Activated T-helper 1 cell treated with anti-CD3 and anti-CD28 coated beads, Interleukin-12 subunit alpha, Interleukin-12 subunit beta, Interleukin-2, Interleukin-4 antibody, amounts not matched to agents 30 ng/mL and 10 ng/mL and 1 ng/mL, durations not matched to agents 14 hours and 24 hours and 36 hours (primary cell): ENCODE measurements at regions not wholly inside any gene's neighbourhood (a gene's known extent, or its start where the extent isn't known, plus 50 kb on each side); places are given as distances from the start of the nearest gene placed in this dataset.
"Not testable (repeated sequence)": the region's sequence is repeated elsewhere in the genome, so short reads cannot be mapped to it uniquely, and the experiment has no call there.

Source experiments
- DNase-seq: peaks from one replicate; pipeline ENCODE4 v3.0.0; 2021; ENCODE audit warnings: low spot score
- H3K27ac Mint-ChIP-seq: one replicate; pipeline ENCODE4 v1.8.0; 2021; ENCODE audit warnings: mild to moderate bottlenecking, mixed read lengths
- H3K27me3 Mint-ChIP-seq: one replicate; pipeline ENCODE4 v1.8.0; 2022; ENCODE audit warnings: mild to moderate bottlenecking, moderate library complexity, mixed read lengths; ENCODE audit not compliant: insufficient read depth
- H3K36me3 Mint-ChIP-seq: one replicate; pipeline ENCODE4 v1.8.0; 2021; ENCODE audit warnings: low read depth, mixed read lengths
- H3K4me1 Mint-ChIP-seq: one replicate; pipeline ENCODE4 v1.8.0; 2021; ENCODE audit warnings: low read depth, mixed read lengths
- H3K4me3 Mint-ChIP-seq: one replicate; pipeline ENCODE4 v1.8.0; 2021; ENCODE audit warnings: mild to moderate bottlenecking, moderate library complexity, mixed read lengths
- H3K9me3 Mint-ChIP-seq: one replicate; pipeline ENCODE4 v1.8.0; 2021; ENCODE audit warnings: mixed read lengths
- intact Hi-C: fragments of 100-400 bp; cut with micrococcal nuclease; formaldehyde crosslinking; loops from one replicate; pipeline ENCODE4 v1.15.1; 2024

DNA sequence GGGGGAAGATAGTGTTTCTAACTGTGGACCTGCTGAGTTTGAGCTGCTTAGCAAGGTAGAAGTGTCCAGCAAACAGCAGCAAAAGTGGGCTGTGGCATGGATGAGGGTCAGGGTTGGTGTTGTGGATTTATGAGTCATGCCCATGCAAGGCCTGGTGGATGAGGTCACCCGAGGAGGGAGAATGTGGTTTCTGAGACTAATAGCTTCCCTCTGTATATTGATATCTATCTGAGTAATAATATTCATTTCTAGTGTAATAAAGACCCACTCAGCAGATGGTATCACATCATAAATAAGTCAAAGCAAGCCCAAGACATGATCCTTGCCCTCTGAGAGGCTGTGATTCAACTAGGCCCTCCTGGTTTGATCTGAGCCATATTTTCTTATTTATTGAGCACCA is 597.8 kb upstream of the CLINT1 start:
- DNase-seq, result no peak

DNA sequence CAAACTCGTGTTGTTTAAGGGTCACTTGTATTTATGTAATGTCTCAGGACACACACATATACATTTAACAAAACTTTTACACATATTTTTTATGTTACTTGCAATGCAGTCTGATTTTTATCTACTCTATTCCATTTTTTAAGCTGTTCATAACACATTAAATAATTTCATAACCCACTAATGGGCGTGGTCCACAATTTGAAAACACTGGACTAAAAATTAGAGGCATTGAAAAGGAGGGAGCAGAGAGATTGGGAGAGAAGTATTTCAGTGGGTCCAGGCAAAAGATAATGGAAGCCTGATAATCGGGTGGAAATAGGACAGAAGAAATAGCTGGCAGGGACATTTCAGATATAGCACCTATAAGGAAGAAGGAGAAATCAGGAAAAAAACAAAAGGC is 597.3 kb upstream of the CLINT1 start:
- no peaks in the 10 kb centered on the region for H3K9me3 Mint-ChIP-seq
- H3K27me3 Mint-ChIP-seq, result no peaks in the 10 kb centered on the region
- no peaks in the 10 kb centered on the region for H3K36me3 Mint-ChIP-seq
- no peak for DNase-seq
- intact Hi-C loops, result no loop called here
- no peak overlapping the region for H3K4me3 Mint-ChIP-seq
- no peak overlapping the region for H3K27ac Mint-ChIP-seq
- no peaks in the 10 kb centered on the region for H3K4me1 Mint-ChIP-seq

More for the DNA sequence above, 597.8 kb upstream of the CLINT1 start:
- Mint-ChIP-seq H3K36me3 (no peaks in the 10 kb centered on the region), H3K4me3 (no peak overlapping the region), H3K4me1 (no peaks in the 10 kb centered on the region), H3K27ac (no peak overlapping the region), H3K27me3 (no peaks in the 10 kb centered on the region), H3K9me3 (no peaks in the 10 kb centered on the region)
- intact Hi-C loops, result no loop called here

DNA sequence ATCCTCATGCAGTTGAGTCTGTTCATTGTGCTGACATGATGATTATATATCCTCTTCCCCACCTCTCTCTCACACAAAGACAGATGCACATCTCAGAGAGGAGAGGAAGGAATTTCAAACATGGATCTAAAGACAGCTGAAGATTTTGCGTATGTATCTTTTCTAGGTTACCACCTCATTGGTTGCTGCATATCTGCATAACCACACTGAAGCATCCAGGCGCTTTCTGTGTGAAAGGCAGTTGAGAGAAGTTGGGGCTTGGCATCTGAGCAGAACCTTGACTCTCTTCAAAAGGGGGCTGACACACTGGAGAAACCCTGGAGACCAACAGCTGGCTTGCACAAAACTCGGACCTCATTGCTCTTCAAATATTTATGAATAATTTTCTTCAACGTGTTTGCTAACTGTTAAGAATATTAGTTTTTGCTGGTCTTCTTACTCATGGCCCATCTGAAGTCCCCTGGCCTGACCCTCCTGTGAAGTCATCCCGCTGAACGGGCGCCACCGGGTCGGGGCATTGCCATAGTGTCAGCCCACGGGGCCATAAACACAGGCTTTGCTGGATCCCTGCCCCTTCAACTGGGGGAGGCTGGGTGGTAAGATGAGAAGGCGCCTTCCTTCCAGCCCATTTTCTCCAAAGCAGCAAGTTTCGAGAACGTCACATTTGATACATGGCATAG is 593.2 kb upstream of the CLINT1 start:
- Mint-ChIP-seq H3K4me1 (no peaks in the 10 kb centered on the region), H3K27ac (no peak overlapping the region), H3K36me3 (no peaks in the 10 kb centered on the region), H3K4me3 (no peak overlapping the region), H3K9me3 (peaks cover 9% of the 10 kb centered on the region), H3K27me3 (no peaks in the 10 kb centered on the region)
- intact Hi-C loops, result no loop called here
- DNase-seq, result no peak

DNA sequence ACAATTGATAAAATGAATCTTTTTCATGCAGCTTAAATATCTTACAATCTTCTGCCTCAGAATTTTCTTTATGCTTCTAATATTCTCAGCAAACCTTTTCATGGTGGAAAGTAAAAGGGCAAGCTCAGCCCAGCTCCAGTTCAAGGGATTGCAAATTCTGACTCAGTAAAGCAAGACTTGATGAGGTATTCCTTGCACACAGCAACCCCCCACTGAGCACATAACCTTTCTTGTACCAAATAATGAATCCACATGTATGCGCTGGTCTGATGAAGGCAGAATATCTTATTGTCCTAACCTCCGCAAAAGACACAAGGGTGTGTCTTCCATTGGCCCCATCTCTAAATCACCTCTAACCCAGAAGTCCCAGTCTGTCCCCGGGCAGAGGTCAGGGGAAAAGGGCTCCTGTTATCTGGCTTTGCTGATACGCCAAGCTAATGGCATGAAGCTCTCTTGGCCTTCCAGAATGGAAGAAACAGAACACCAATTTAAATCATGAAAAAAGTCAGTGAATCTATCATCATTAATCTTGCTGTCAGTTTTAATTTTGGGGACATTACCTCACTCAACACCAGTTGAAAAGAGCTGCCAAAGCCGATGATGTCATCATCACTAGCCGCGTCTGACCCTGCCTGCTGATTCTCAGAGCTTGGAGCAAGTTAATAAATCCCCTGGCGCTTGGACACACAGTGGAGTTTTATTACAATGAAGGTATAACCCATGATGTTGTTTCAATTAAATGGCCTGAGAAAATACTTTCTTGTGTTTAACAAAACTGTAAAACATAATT is 592.5 kb upstream of the CLINT1 start:
- no peaks in the 10 kb centered on the region for H3K36me3 Mint-ChIP-seq
- no peaks in the 10 kb centered on the region for H3K27me3 Mint-ChIP-seq
- H3K4me1 Mint-ChIP-seq, result no peaks in the 10 kb centered on the region
- H3K27ac Mint-ChIP-seq, result no peak overlapping the region
- H3K4me3 Mint-ChIP-seq, result no peak overlapping the region
- no peak for DNase-seq
- intact Hi-C loops, result no loop called here
- peaks cover 12% of the 10 kb centered on the region for H3K9me3 Mint-ChIP-seq

DNA sequence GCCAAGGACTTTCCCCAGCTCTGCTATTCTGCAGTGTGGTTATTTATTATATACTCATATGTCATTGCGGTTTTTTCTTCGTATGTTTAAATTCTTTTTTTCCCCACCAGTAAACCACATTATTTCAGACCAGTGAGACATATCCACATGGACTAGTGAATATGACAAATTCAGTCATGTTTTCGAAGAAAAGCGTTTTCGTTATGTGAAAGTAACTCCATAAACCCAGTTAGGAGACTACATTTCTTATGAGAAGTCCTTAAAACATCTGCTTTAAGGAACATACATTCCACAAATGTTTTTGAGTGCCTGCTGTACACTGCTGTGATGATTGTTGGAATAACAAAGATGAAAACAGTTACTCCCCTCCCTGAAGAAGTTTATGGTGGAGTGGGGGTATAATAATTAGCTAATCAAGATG is 591.8 kb upstream of the CLINT1 start:
- H3K4me1 Mint-ChIP-seq, result no peaks in the 10 kb centered on the region
- H3K36me3 Mint-ChIP-seq, result no peaks in the 10 kb centered on the region
- intact Hi-C loops, result no loop called here
- no peak for DNase-seq
- H3K9me3 Mint-ChIP-seq, result peaks cover 18% of the 10 kb centered on the region
- no peak overlapping the region for H3K27ac Mint-ChIP-seq
- H3K4me3 Mint-ChIP-seq, result no peak overlapping the region
- H3K27me3 Mint-ChIP-seq, result no peaks in the 10 kb centered on the region

DNA sequence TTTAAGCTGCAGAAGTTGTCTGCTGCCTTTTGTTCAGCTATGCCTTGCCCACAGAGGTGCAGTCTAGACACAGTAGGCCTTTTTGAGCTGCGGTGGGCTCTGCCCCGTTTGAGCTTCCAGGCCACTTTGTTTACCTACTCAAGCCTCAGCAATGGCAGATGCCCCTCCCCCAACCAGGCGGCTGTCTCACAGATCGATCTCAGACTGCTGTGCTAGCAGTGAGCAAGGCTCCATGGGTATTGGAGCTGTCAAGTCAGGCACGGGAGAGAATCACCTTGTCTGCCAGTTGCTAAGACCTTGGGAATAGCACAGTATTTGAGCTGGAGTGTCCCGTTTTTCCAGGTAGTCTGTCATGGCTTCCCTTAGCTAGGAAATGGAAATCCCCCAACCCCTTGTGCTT is 587.8 kb upstream of the CLINT1 start:
- intact Hi-C loops, H3K36me3 Mint-ChIP-seq, H3K4me1 Mint-ChIP-seq, H3K27ac Mint-ChIP-seq, DNase-seq, H3K27me3 Mint-ChIP-seq, H3K4me3 Mint-ChIP-seq: not testable (repeated sequence)
- peaks cover 41% of the 10 kb centered on the region for H3K9me3 Mint-ChIP-seq

DNA sequence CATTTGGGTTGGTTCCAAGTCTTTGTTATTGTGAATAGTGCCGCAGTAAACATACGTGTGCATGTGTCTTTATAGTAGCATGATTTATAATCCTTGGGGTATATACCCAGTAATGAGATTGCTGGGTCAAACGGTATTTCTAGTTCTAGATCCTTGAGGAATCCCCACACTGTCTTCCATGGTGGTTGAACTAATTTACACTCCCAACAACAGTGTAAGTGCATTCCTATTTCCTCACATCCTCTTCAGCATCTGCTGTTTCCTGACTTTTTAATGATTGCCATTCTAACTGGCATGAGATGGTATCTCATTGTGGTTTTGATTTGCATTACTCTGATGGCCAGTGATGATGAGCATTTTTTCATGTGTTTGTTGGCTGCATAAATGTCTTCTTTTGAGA is 580.3 kb upstream of the CLINT1 start:
- H3K4me1 Mint-ChIP-seq, result peaks cover 24% of the 10 kb centered on the region
- H3K27me3 Mint-ChIP-seq, H3K27ac Mint-ChIP-seq, H3K36me3 Mint-ChIP-seq, H3K4me3 Mint-ChIP-seq, DNase-seq, intact Hi-C loops: not testable (repeated sequence)
- H3K9me3 Mint-ChIP-seq, result peaks cover 33% of the 10 kb centered on the region

DNA sequence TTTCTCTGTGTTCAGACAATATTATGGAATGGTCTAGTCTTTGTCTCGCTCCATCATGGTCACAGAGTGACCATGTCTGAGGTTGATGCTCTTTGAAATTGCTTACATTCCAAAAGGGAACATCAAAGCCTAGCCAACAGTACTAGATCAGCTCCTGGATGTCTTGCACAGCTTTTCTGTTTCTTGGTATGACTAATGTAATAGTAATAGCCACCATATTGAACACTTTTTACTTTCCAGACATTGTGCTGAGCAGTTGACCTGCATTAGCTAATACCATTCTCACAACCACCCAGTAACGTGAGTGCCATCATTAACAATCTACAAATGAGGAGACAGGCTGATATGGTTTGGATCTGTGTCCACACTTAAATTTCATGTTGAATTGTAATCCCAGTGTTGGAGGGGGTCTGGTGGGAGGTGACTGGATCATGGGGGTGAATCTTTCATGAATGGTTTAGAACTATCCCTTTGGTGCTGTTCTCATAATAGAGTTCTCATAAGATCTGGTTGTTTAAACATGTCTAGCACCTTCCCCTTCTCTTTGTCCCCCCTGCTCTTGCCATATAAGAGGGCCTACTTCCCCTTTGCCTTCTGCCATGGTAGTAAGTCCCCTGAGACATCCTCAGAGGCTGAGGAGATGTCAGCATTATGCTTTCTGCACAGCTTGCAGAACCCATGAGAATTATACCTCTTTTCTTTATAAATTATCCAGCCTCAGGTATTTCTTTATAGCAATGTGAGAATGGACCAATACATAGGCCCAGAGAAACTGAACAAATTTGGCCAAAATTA is 577.5 kb upstream of the CLINT1 start:
- no peak overlapping the region for H3K27ac Mint-ChIP-seq
- H3K27me3 Mint-ChIP-seq, result peaks cover 4% of the 10 kb centered on the region
- H3K4me3 Mint-ChIP-seq, result no peak overlapping the region
- intact Hi-C loops, result loop anchor here (2.0 kb wide), 1 partner anchor 664 kb away; no protein-coding TSS in a partner anchor
- H3K36me3 Mint-ChIP-seq, result peaks cover 6% of the 10 kb centered on the region
- no peak for DNase-seq
- peaks cover 33% of the 10 kb centered on the region for H3K9me3 Mint-ChIP-seq
- peaks cover 46% of the 10 kb centered on the region for H3K4me1 Mint-ChIP-seq

DNA sequence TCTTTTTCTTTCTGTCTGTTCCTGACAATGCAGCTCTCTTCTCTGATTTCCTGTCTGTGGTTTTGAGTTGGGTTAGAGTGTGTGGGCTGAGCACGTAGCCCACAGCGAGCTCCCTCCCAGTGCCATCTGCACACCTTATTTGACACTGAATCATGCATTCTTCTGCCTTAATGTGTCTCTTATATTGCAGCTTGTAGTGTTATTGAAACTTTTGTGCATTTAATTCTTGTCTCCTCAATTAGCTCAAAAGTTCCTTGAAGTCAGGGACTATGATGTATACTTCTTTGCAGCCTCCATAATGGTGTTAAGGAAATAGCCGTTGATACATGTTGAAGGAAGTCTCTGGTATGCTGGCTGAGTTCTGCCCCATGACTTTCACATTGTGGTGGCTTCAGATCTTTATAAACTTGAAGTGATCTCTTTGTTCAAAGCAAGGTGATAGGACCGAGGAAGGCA is 576.2 kb upstream of the CLINT1 start:
- Mint-ChIP-seq H3K27ac (peak overlapping the region; percentile 91), H3K9me3 (peaks cover 28% of the 10 kb centered on the region), H3K4me3 (peak overlapping the region; percentile 48), H3K27me3 (peaks cover 2% of the 10 kb centered on the region), H3K36me3 (peaks cover 6% of the 10 kb centered on the region), H3K4me1 (peaks cover 48% of the 10 kb centered on the region)
- intact Hi-C loops, result loop anchor here (2.0 kb wide), 1 partner anchor 78 kb away; no protein-coding TSS in a partner anchor
- peak; percentile 17 for DNase-seq

DNA sequence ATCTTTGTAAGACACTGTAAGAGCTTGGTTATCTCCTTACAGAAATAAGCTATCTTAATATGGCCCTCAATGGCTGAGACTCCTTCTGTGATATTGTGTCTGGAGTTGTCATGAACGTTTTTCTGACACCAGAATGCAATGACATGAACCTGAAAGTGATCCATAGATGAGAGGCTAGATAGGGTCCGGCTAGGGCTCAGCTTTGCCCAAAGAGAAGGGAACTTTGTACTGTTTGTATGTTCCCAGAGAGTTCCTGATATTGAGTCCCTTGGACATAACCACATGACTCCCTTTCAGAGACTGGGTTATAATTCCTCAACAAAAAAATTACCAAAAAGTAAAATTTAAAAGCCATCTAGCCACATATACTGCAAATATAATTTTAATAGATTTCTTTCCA is 575.8 kb upstream of the CLINT1 start:
- Mint-ChIP-seq H3K36me3 (peaks cover 8% of the 10 kb centered on the region), H3K27ac (peak overlapping the region; percentile 91), H3K9me3 (peaks cover 31% of the 10 kb centered on the region), H3K4me1 (peaks cover 48% of the 10 kb centered on the region), H3K4me3 (no peak overlapping the region), H3K27me3 (peaks cover 2% of the 10 kb centered on the region)
- intact Hi-C loops, result loop anchor here (2.0 kb wide), 1 partner anchor 78 kb away; no protein-coding TSS in a partner anchor
- DNase-seq, result no peak

DNA sequence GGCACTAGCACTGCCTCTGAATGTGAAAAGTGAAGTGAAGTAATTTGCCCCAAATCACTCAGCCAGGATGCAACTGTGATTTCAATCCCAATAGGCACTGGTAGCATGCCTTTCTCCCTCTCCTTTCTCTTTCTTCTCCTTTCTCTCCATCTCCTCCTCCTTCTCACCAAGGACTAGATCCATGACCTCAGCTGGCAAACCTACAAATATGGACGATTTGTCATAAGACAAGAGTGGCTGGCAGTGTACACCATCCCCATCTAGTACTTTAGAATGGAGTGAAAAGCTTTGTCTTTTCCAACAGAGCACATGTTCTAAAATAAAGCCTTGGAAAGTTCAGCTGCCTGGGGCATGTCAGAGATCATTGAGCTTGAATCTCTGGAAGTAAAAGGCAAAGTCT is 574.7 kb upstream of the CLINT1 start:
- peaks cover 48% of the 10 kb centered on the region for H3K4me1 Mint-ChIP-seq
- H3K9me3 Mint-ChIP-seq, result peaks cover 35% of the 10 kb centered on the region
- peaks cover 8% of the 10 kb centered on the region for H3K36me3 Mint-ChIP-seq
- H3K27me3 Mint-ChIP-seq, result no peaks in the 10 kb centered on the region
- no peak overlapping the region for H3K4me3 Mint-ChIP-seq
- DNase-seq, result no peak
- no peak overlapping the region for H3K27ac Mint-ChIP-seq
- intact Hi-C loops, result loop anchor here (2.0 kb wide), 1 partner anchor 79 kb away; no protein-coding TSS in a partner anchor

DNA sequence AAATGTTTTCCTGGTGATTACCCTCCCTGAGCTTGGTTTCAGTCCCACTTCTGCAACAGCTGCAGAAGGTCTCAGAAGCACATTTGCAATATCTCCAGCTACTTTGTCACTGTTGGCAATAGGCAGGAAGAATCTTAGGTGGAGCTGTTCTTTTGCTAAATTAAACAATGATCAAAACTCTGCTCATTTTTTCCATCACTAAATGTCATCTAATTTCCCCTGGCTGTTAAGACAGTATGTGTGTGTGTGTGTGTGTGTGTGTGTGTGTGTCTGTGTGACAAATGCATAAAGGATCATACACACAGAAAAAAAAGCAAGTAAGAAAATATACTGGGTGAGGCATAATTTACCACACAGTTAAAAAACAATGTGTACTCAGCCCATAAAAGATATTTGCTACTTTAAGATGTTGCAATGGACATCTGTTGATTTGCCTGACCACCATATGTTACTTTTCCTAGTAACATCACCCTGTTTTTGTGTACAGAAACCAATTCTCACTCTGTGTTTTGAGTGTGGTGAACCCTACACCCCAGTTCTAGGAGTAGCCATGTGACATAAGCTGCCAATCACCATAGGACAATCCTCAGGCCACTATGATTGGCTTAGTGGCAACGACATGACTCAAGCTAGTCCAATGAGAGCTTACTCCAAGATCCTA is 572.6 kb upstream of the CLINT1 start:
- peaks cover 20% of the 10 kb centered on the region for H3K9me3 Mint-ChIP-seq
- intact Hi-C loops, result no loop called here
- H3K4me1 Mint-ChIP-seq, result peaks cover 47% of the 10 kb centered on the region
- H3K36me3 Mint-ChIP-seq, result peaks cover 5% of the 10 kb centered on the region
- no peak for DNase-seq
- H3K4me3 Mint-ChIP-seq, result no peak overlapping the region
- H3K27ac Mint-ChIP-seq, result peak overlapping the region; percentile 31
- no peaks in the 10 kb centered on the region for H3K27me3 Mint-ChIP-seq
